ENCODE measurements at regions not wholly inside any gene's neighbourhood (a gene's known extent, or its start where the extent isn't known, plus 50 kb on each side); places are given as distances from the start of the nearest gene placed in this dataset.

- peaks cover 2% of the 10 kb centered on the region for H3K27me3 Mint-ChIP-seq (ENCODE audit: low read depth)
- peaks cover 3% of the 10 kb centered on the region for H3K9me3 Mint-ChIP-seq (ENCODE audit: low read depth)
- H3K4me3 Mint-ChIP-seq (ENCODE audit: unreplicated experiment) = no peak overlapping the region
- TF ChIP-seq, protein P1, sequence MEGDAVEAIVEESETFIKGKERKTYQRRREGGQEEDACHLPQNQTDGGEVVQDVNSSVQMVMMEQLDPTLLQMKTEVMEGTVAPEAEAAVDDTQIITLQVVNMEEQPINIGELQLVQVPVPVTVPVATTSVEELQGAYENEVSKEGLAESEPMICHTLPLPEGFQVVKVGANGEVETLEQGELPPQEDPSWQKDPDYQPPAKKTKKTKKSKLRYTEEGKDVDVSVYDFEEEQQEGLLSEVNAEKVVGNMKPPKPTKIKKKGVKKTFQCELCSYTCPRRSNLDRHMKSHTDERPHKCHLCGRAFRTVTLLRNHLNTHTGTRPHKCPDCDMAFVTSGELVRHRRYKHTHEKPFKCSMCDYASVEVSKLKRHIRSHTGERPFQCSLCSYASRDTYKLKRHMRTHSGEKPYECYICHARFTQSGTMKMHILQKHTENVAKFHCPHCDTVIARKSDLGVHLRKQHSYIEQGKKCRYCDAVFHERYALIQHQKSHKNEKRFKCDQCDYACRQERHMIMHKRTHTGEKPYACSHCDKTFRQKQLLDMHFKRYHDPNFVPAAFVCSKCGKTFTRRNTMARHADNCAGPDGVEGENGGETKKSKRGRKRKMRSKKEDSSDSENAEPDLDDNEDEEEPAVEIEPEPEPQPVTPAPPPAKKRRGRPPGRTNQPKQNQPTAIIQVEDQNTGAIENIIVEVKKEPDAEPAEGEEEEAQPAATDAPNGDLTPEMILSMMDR (IDR thresholded peaks at IDR 0.05) = no peak
- H3K4me1 Mint-ChIP-seq (ENCODE audit: low read depth) = no peaks in the 10 kb centered on the region
- no peaks in the 10 kb centered on the region for H3K36me3 Mint-ChIP-seq (ENCODE audit: low read depth)
- H3K27ac Mint-ChIP-seq (ENCODE audit: unreplicated experiment) = no peak overlapping the region
- DNase-seq (ENCODE audit: low spot score) = no peak
These were observed 374.7 kb upstream of the GOLIM4 start for GRCh38 chr3:168470380-168470779.

GRCh38 chr3:168469436-168469835 is 373.7 kb upstream of the GOLIM4 start:
- Mint-ChIP-seq H3K27ac (ENCODE audit: unreplicated experiment) (no peak overlapping the region), H3K27me3 (ENCODE audit: low read depth) (no peaks in the 10 kb centered on the region), H3K36me3 (ENCODE audit: low read depth) (no peaks in the 10 kb centered on the region), H3K9me3 (ENCODE audit: low read depth) (peaks cover 3% of the 10 kb centered on the region), H3K4me3 (ENCODE audit: unreplicated experiment) (no peak overlapping the region), H3K4me1 (ENCODE audit: low read depth) (no peaks in the 10 kb centered on the region)
- DNase-seq (ENCODE audit: low spot score) = no peak
- TF ChIP-seq, protein P1 (IDR thresholded peaks at IDR 0.05) = no peak

DNA sequence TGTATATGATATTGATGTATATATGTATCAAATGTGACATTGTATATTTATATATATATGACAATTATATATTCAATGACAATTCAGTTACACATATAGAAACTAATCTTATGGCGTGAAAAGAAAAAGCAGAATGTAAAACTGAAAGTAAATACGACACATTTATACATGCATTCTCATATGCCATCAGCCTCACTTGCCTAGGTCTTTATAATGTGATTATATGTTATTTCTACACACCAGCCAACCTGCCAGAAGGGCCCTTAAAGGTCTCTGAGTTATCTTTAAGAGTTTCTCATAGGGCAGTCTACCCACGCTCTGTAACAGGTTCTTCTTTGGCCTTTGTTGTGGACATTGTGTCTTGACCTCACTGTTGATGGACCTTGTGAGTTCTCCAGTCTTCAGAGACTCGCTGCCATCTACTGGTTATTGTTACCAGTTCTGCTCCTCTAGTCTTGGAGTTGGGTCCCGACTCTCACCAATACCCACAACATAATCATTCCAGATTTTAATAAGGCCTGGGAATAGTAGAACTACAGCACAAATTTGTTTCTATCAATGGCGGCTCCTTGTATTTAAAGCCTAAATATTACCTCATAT is 371.5 kb upstream of the GOLIM4 start:
- Mint-ChIP-seq H3K36me3 (ENCODE audit: low read depth) (no peaks in the 10 kb centered on the region), H3K27me3 (ENCODE audit: low read depth) (no peaks in the 10 kb centered on the region), H3K4me1 (ENCODE audit: low read depth) (no peaks in the 10 kb centered on the region), H3K9me3 (ENCODE audit: low read depth) (peaks cover 4% of the 10 kb centered on the region), H3K27ac (ENCODE audit: unreplicated experiment) (no peak overlapping the region), H3K4me3 (ENCODE audit: unreplicated experiment) (no peak overlapping the region)
- DNase-seq (ENCODE audit: low spot score) = no peak
- TF ChIP-seq, protein P1 (IDR thresholded peaks at IDR 0.05) = peak; percentile 79

- H3K27me3 Mint-ChIP-seq (ENCODE audit: low read depth) = no peaks in the 10 kb centered on the region
- H3K27ac Mint-ChIP-seq (ENCODE audit: unreplicated experiment) = no peak overlapping the region
- H3K4me1 Mint-ChIP-seq (ENCODE audit: low read depth) = peaks cover 2% of the 10 kb centered on the region
- TF ChIP-seq, protein P1 (IDR thresholded peaks at IDR 0.05) = no peak
- no peak for DNase-seq (ENCODE audit: low spot score)
- no peak overlapping the region for H3K4me3 Mint-ChIP-seq (ENCODE audit: unreplicated experiment)
- H3K9me3 Mint-ChIP-seq (ENCODE audit: low read depth) = peaks cover 15% of the 10 kb centered on the region
- peaks cover 2% of the 10 kb centered on the region for H3K36me3 Mint-ChIP-seq (ENCODE audit: low read depth)
These were observed 366.1 kb upstream of the GOLIM4 start for GRCh38 chr3:168461793-168462192.

DNA sequence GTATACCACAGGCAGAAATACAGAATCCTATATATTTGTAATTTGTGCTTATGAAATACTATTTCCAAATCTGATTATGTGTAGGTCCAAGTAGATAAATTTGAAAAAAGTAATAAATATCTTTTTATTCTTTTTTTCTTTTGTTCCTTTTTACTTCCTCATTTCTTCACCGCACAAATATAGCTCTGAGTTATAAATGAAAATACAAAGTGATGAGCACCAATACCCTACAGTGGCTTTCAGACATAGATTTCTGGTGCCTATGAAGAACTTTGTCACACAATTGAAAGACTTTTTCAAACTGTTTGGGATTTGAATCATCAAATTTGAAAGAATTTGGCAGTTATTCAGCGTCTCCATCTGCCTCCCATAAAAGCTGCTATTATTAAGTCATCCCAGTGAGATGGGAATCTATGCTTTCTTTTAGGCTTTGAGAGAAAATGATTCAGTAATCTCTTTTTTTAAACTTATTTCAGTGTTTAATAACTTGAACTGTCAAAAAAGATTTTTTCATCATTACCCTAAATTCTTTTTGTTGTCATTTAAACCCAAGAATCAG is 363.6 kb upstream of the GOLIM4 start:
- no peak for DNase-seq (ENCODE audit: low spot score)
- Mint-ChIP-seq H3K36me3 (ENCODE audit: low read depth) (peaks cover 2% of the 10 kb centered on the region), H3K4me3 (ENCODE audit: unreplicated experiment) (no peak overlapping the region), H3K9me3 (ENCODE audit: low read depth) (peaks cover 12% of the 10 kb centered on the region), H3K27ac (ENCODE audit: unreplicated experiment) (no peak overlapping the region), H3K4me1 (ENCODE audit: low read depth) (peaks cover 2% of the 10 kb centered on the region), H3K27me3 (ENCODE audit: low read depth) (no peaks in the 10 kb centered on the region)
- TF ChIP-seq, protein P1 (IDR thresholded peaks at IDR 0.05) = no peak
